CD4-positive, alpha-beta T cell (primary cell): ENCODE measurements at regions not wholly inside any gene's neighbourhood (a gene's known extent, or its start where the extent isn't known, plus 50 kb on each side); places are given as distances from the start of the nearest gene placed in this dataset.

ENCODE experiments used
- ATAC-seq: fragments of 200-7000 bp; cut with Tn5 transposase; one replicate; pipeline ENCODE4 v1.10.0; 2022; ENCODE audit warnings: mild to moderate bottlenecking; ENCODE audit not compliant: poor library complexity
- CTCF ChIA-PET: fragments of 350-600 bp; sonication (Branson Sonifier 250); formaldehyde crosslinking; loops from one replicate; lab custom pipeline; 2021; ENCODE audit warnings: antibody characterized with exemption, inconsistent platforms; lab: Charles Lee
- POLR2A ChIA-PET: fragments of 350-600 bp; sonication (Branson Sonifier 250); formaldehyde crosslinking; loops from one replicate; lab custom pipeline; 2021; ENCODE audit warnings: antibody characterized with exemption, inconsistent platforms; lab: Charles Lee
- DNase-seq, 14 experiments: peaks; one replicate each; pipeline ENCODE4 v3.0.0-alpha.2; 2013 to 2020; ENCODE audit warnings: mixed read lengths in 2 of 14
- H3K27ac ChIP-seq, 2 donors: one replicate each; pipeline versions ENCODE4 v1.5.1 to v1.7.0; 2013; ENCODE audit warnings: low read length in 2 of 2, low read depth in 1 of 2, mild to moderate bottlenecking in 1 of 2
- H3K27me3 ChIP-seq, 2 experiments: 1 replicate in 1 of 2; 2 replicates in 1 of 2; pipeline versions ENCODE4 v1.6.1 to v1.7.0; 2013; ENCODE audit warnings: low read length in 2 of 2, control low read depth in 1 of 2, mild to moderate bottlenecking in 1 of 2, moderate library complexity in 1 of 2; ENCODE audit not compliant: insufficient read depth in 2 of 2, control insufficient read depth in 1 of 2
- H3K36me3 ChIP-seq: one replicate; pipeline ENCODE4 v1.6.1; 2013; ENCODE audit warnings: low read length, control low read depth; ENCODE audit not compliant: insufficient read depth
- H3K4me1 ChIP-seq: one replicate; pipeline ENCODE4 v1.6.1; 2013; ENCODE audit warnings: low read length, control low read depth; ENCODE audit not compliant: insufficient read depth
- H3K4me3 ChIP-seq: one replicate; pipeline ENCODE4 v1.5.1; 2013; ENCODE audit warnings: mild to moderate bottlenecking, low read length, moderate library complexity
- H3K9me3 ChIP-seq, 2 experiments: 1 replicate in 1 of 2; 2 replicates in 1 of 2; pipeline versions ENCODE4 v1.6.1 to v1.7.0; 2013; ENCODE audit warnings: low read length in 2 of 2, mild to moderate bottlenecking in 2 of 2, control low read depth in 1 of 2, moderate library complexity in 1 of 2; ENCODE audit not compliant: control insufficient read depth in 1 of 2, insufficient read depth in 1 of 2
- H3K27ac Mint-ChIP-seq: one replicate; pipeline ENCODE4 v1.8.0; 2020; ENCODE audit warnings: mixed read lengths
- H3K27me3 Mint-ChIP-seq: one replicate; pipeline ENCODE4 v1.8.0; 2021; ENCODE audit warnings: mixed read lengths
- H3K36me3 Mint-ChIP-seq: one replicate; pipeline ENCODE4 v1.8.0; 2021; ENCODE audit warnings: low read depth, mixed read lengths
- H3K4me1 Mint-ChIP-seq: one replicate; pipeline ENCODE4 v1.8.0; 2021; ENCODE audit warnings: low read depth, mixed read lengths
- H3K4me3 Mint-ChIP-seq: one replicate; pipeline ENCODE4 v1.8.0; 2020; ENCODE audit warnings: mild to moderate bottlenecking, mixed read lengths
- H3K9me3 Mint-ChIP-seq: one replicate; pipeline ENCODE4 v1.8.0; 2020; ENCODE audit warnings: mixed read lengths
- CTCF ChIP-seq: fragments of 200-600 bp; IDR thresholded peaks from one replicate; pipeline ENCODE4 v1.8.0; 2022; ENCODE audit warnings: antibody characterized with exemption, mild to moderate bottlenecking
- intact Hi-C, 2 experiments: fragments of 100-400 bp; cut with DNase I in 1 of 2; cut with micrococcal nuclease in 1 of 2; formaldehyde crosslinking; loops; one replicate each; pipeline versions ENCODE4 v1.15.1 to v1.9.0; 2023 to 2025; cut with DNase I, micrococcal nuclease

- ChIA-PET CTCF (no interaction called here), POLR2A (no interaction called here)
- no peak for DNase-seq
- no peak for TF ChIP-seq CTCF
- H3K4me1 ChIP-seq = no peaks in the 10 kb centered on the region
- Mint-ChIP-seq H3K27me3 (no peaks in the 10 kb centered on the region), H3K27ac (no peak overlapping the region), H3K4me1 (no peaks in the 10 kb centered on the region), H3K9me3 (peaks cover 5% of the 10 kb centered on the region), H3K4me3 (no peak overlapping the region), H3K36me3 (no peaks in the 10 kb centered on the region)
- peaks cover 0 to 4% of the 10 kb centered on the region in 2 experiments for H3K9me3 ChIP-seq
- no peaks in the 10 kb centered on the region for H3K36me3 ChIP-seq
- no peak overlapping the region for H3K27ac ChIP-seq
- ATAC-seq = no peak
- no peak overlapping the region for H3K4me3 ChIP-seq
- intact Hi-C loops = no loop called here
- H3K27me3 ChIP-seq = no peaks in the 10 kb centered on the region
These were observed 98.7 kb upstream of the DOCK1 start for GRCh38 chr10:126806498-126806897.

GRCh38 chr10:126806991-126807702 is 98.1 kb upstream of the DOCK1 start:
- ATAC-seq = no peak
- H3K27me3 Mint-ChIP-seq = no peaks in the 10 kb centered on the region
- no peak overlapping the region for H3K4me3 ChIP-seq
- no peaks in the 10 kb centered on the region for H3K36me3 ChIP-seq
- H3K36me3 Mint-ChIP-seq = no peaks in the 10 kb centered on the region
- no peaks in the 10 kb centered on the region for H3K27me3 ChIP-seq
- H3K27ac Mint-ChIP-seq = no peak overlapping the region
- peaks cover 0 to 4% of the 10 kb centered on the region in 2 experiments for H3K9me3 ChIP-seq
- H3K4me3 Mint-ChIP-seq = no peak overlapping the region
- intact Hi-C loops = no loop called here
- POLR2A ChIA-PET = no interaction called here
- no peak overlapping the region for H3K27ac ChIP-seq
- no peaks in the 10 kb centered on the region for H3K4me1 Mint-ChIP-seq
- no peaks in the 10 kb centered on the region for H3K4me1 ChIP-seq
- no peak for TF ChIP-seq CTCF
- DNase-seq = no peak
- peaks cover 5% of the 10 kb centered on the region for H3K9me3 Mint-ChIP-seq
- CTCF ChIA-PET = no interaction called here

GRCh38 chr10:126808103-126808502 is 97.1 kb upstream of the DOCK1 start:
- Mint-ChIP-seq H3K9me3 (peaks cover 5% of the 10 kb centered on the region), H3K27ac (no peak overlapping the region), H3K27me3 (no peaks in the 10 kb centered on the region), H3K36me3 (no peaks in the 10 kb centered on the region), H3K4me3 (no peak overlapping the region), H3K4me1 (no peaks in the 10 kb centered on the region)
- ChIA-PET POLR2A (no interaction called here), CTCF (no interaction called here)
- Histone ChIP-seq H3K27me3 (no peaks in the 10 kb centered on the region), H3K4me3 (no peak overlapping the region), H3K27ac (no peak overlapping the region), H3K9me3 (peaks cover 0 to 4% of the 10 kb centered on the region in 2 experiments), H3K4me1 (no peaks in the 10 kb centered on the region), H3K36me3 (no peaks in the 10 kb centered on the region)
- intact Hi-C loops = no loop called here
- ATAC-seq = no peak
- no peak for DNase-seq
- TF ChIP-seq CTCF = no peak
